H9 (cell line): ENCODE measurements at regions not wholly inside any gene's neighbourhood (a gene's known extent, or its start where the extent isn't known, plus 50 kb on each side); places are given as distances from the start of the nearest gene placed in this dataset.

ENCODE experiments used
- DNase-seq: peaks from one replicate; pipeline ENCODE4 v3.0.0-alpha.2; 2017
- H2AFZ ChIP-seq: one replicate; pipeline ENCODE4 v1.6.1; 2013; ENCODE audit warnings: mild to moderate bottlenecking, low read length, control low read depth, moderate library complexity
- H2AK5ac ChIP-seq: 2 replicates; pipeline ENCODE4 v1.6.1; 2013; ENCODE audit warnings: low read length, control low read depth, mixed read lengths; ENCODE audit not compliant: insufficient read length
- H2BK120ac ChIP-seq: one replicate; pipeline ENCODE4 v1.6.1; 2013; ENCODE audit warnings: low read depth, mild to moderate bottlenecking, low read length, control low read depth, inconsistent platforms; ENCODE audit not compliant: poor library complexity, severe bottlenecking
- H2BK12ac ChIP-seq: 2 replicates; pipeline ENCODE4 v1.6.1; 2013; ENCODE audit warnings: low read length, control low read depth, mixed read lengths, low read depth; ENCODE audit not compliant: insufficient read length
- H2BK15ac ChIP-seq: 2 replicates; pipeline ENCODE4 v1.6.1; 2013; ENCODE audit warnings: low read depth, low read length, control low read depth
- H2BK20ac ChIP-seq: one replicate; pipeline ENCODE4 v1.6.1; 2013; ENCODE audit warnings: low read depth, mild to moderate bottlenecking, low read length, control low read depth, inconsistent platforms; ENCODE audit not compliant: poor library complexity, severe bottlenecking
- H2BK5ac ChIP-seq: 2 replicates; pipeline ENCODE4 v1.6.1; 2013; ENCODE audit warnings: low read length, control low read depth, mixed read lengths; ENCODE audit not compliant: insufficient read length
- H3K14ac ChIP-seq: 2 replicates; pipeline ENCODE4 v1.6.1; 2013; ENCODE audit warnings: low read length, control low read depth; ENCODE audit not compliant: insufficient read depth
- H3K18ac ChIP-seq: 2 replicates; pipeline ENCODE4 v1.6.1; 2013; ENCODE audit warnings: low read depth, mild to moderate bottlenecking, mixed read lengths, low read length, control low read depth; ENCODE audit not compliant: insufficient read length
- H3K23ac ChIP-seq: 2 replicates; pipeline ENCODE4 v1.6.1; 2013; ENCODE audit warnings: low read length, control low read depth, mixed read lengths, low read depth; ENCODE audit not compliant: insufficient read length
- H3K23me2 ChIP-seq: 2 replicates; pipeline ENCODE4 v1.6.1; 2013; ENCODE audit warnings: low read depth, mild to moderate bottlenecking, mixed read lengths, low read length, control low read depth; ENCODE audit not compliant: insufficient read length, poor library complexity, severe bottlenecking
- H3K27ac ChIP-seq: 2 replicates; pipeline ENCODE4 v1.5.1; 2013; ENCODE audit warnings: low read length, control low read depth, mixed read lengths, low read depth; ENCODE audit not compliant: insufficient read length
- H3K27me3 ChIP-seq: 2 replicates; pipeline ENCODE4 v1.6.1; 2013; ENCODE audit warnings: low read length, control low read depth, inconsistent platforms; ENCODE audit not compliant: insufficient read depth
- H3K4ac ChIP-seq: 2 replicates; pipeline ENCODE4 v1.6.1; 2013; ENCODE audit warnings: low read depth, mild to moderate bottlenecking, control low read depth, inconsistent platforms, low read length, moderate library complexity
- H3K4me1 ChIP-seq: 2 replicates; pipeline ENCODE4 v1.6.1; 2013; ENCODE audit warnings: low read length, control low read depth, inconsistent platforms; ENCODE audit not compliant: insufficient read depth
- H3K4me2 ChIP-seq: 2 replicates; pipeline ENCODE4 v1.6.1; 2013; ENCODE audit warnings: low read length, control low read depth, mixed read lengths; ENCODE audit not compliant: insufficient read length, insufficient read depth
- H3K56ac ChIP-seq: 2 replicates; pipeline ENCODE4 v1.6.1; 2013; ENCODE audit warnings: low read depth, mild to moderate bottlenecking, mixed read lengths, low read length, control low read depth; ENCODE audit not compliant: insufficient read length
- H3K79me1 ChIP-seq: 2 replicates; pipeline ENCODE4 v1.6.1; 2013; ENCODE audit warnings: low read depth, mild to moderate bottlenecking, moderate library complexity, low read length, control low read depth, inconsistent platforms; ENCODE audit not compliant: insufficient read depth, poor library complexity, severe bottlenecking
- H3K79me2 ChIP-seq: 2 replicates; pipeline ENCODE4 v1.6.1; 2013; ENCODE audit warnings: low read length, control low read depth, inconsistent platforms; ENCODE audit not compliant: insufficient read depth
- H3K9ac ChIP-seq: 2 replicates; pipeline ENCODE4 v1.6.1; 2013; ENCODE audit warnings: low read length, control low read depth, mixed read lengths; ENCODE audit not compliant: insufficient read length; ENCODE audit errors: extremely low read depth
- H3K9me3 ChIP-seq: one replicate; pipeline ENCODE4 v1.6.1; 2013; ENCODE audit warnings: low read depth, low read length, inconsistent platforms; ENCODE audit not compliant: control insufficient read depth
- H3T11ph ChIP-seq: one replicate; pipeline ENCODE4 v1.6.1; 2013; ENCODE audit warnings: mild to moderate bottlenecking, low read length, control low read depth, inconsistent platforms
- H4K20me1 ChIP-seq: one replicate; pipeline ENCODE4 v1.6.1; 2013; ENCODE audit not compliant: control insufficient read depth, insufficient read length, insufficient read depth
- H4K5ac ChIP-seq: 2 replicates; pipeline ENCODE4 v1.6.1; 2013; ENCODE audit warnings: low read depth, mild to moderate bottlenecking, mixed read lengths, low read length, control low read depth; ENCODE audit not compliant: insufficient read length
- H4K8ac ChIP-seq: replicated peaks from 2 replicates; pipeline ENCODE4 v1.6.1; 2013; ENCODE audit warnings: low read length, control low read depth, mixed read lengths, low read depth; ENCODE audit not compliant: insufficient read length
- H4K91ac ChIP-seq: 2 replicates; pipeline ENCODE4 v1.6.1; 2013; ENCODE audit warnings: low read depth, mild to moderate bottlenecking, moderate library complexity, mixed read lengths, low read length, control low read depth; ENCODE audit not compliant: insufficient read length
- H3K27ac Mint-ChIP-seq, 3 experiments: 2 replicates in 2 of 3; 3 replicates in 1 of 3; pipeline ENCODE4 v1.8.0; 2020 to 2021; ENCODE audit warnings: mixed read lengths in 3 of 3, mild to moderate bottlenecking in 1 of 3, moderate library complexity in 1 of 3
- H3K27me3 Mint-ChIP-seq: 2 replicates; pipeline ENCODE4 v1.8.0; 2021; ENCODE audit warnings: low read depth, mild to moderate bottlenecking, moderate library complexity, mixed read lengths
- H3K36me3 Mint-ChIP-seq, 3 experiments: 2 replicates in 2 of 3; 3 replicates in 1 of 3; pipeline ENCODE4 v1.8.0; 2020 to 2021; ENCODE audit warnings: low read depth in 3 of 3, mixed read lengths in 3 of 3; ENCODE audit not compliant: insufficient read depth in 1 of 3
- H3K4me1 Mint-ChIP-seq, 2 experiments: 2 replicates each; pipeline ENCODE4 v1.8.0; 2020; ENCODE audit warnings: mixed read lengths in 2 of 2
- H3K4me3 Mint-ChIP-seq, 2 experiments: 2 replicates in 1 of 2; 3 replicates in 1 of 2; pipeline ENCODE4 v1.8.0; 2020 to 2021; ENCODE audit warnings: mild to moderate bottlenecking in 2 of 2, mixed read lengths in 2 of 2, moderate library complexity in 1 of 2
- H3K9me3 Mint-ChIP-seq, 2 experiments: 2 replicates in 1 of 2; 3 replicates in 1 of 2; pipeline ENCODE4 v1.8.0; 2020; ENCODE audit warnings: mild to moderate bottlenecking in 2 of 2, mixed read lengths in 2 of 2, moderate library complexity in 1 of 2
- CTCF ChIP-seq: fragments of 200-600 bp; sonication (generic); conservative IDR thresholded peaks from 3 replicates; pipeline ENCODE4 v1.8.0; 2021; ENCODE audit warnings: antibody characterized with exemption, mild to moderate bottlenecking
- WGBS: extraction: QIAGEN DNeasy Blood & Tissue Kit; methylation state at CpG from one replicate; pipeline ENCODE4 v1.1.7; 2013; ENCODE audit warnings: missing lambda C conversion rate, low lambda C conversion rate, mixed read lengths; ENCODE audit not compliant: insufficient read length; ENCODE audit errors: extremely low coverage; 5-methylcytosine and 5-hydroxymethylcytosine counted together

GRCh38 chr18:2471523-2471922, 99.8 kb downstream of the METTL4 start:
- no peaks in the 10 kb centered on the region for H3K9me3 Mint-ChIP-seq
- Histone ChIP-seq H2BK12ac (no peak overlapping the region), H3K79me2 (no peaks in the 10 kb centered on the region), H3K14ac (no peak overlapping the region), H3K23ac (no peak overlapping the region), H2BK20ac (no peak overlapping the region), H4K5ac (no peak overlapping the region), H4K91ac (no peak overlapping the region), H3K27me3 (no peaks in the 10 kb centered on the region), H3K27ac (no peak overlapping the region), H2BK15ac (no peak overlapping the region), H4K8ac (no peak overlapping the region), H3K4me2 (no peak overlapping the region), H3K4me1 (no peaks in the 10 kb centered on the region), H3K56ac (no peak overlapping the region), H3K4ac (no peak overlapping the region), H3K9me3 (no peaks in the 10 kb centered on the region), H3K18ac (no peak overlapping the region), H3K79me1 (no peaks in the 10 kb centered on the region), H4K20me1 (no peaks in the 10 kb centered on the region), H2AK5ac (no peak overlapping the region), H3K23me2 (no peaks in the 10 kb centered on the region), H3T11ph (no peak overlapping the region), H2BK5ac (no peak overlapping the region), H2BK120ac (no peak overlapping the region), H3K9ac (no peak overlapping the region), H2AFZ (no peak overlapping the region)
- TF ChIP-seq CTCF, result peak; percentile 55; the same call in 2 of the 3 replicates
- no peaks in the 10 kb centered on the region for H3K36me3 Mint-ChIP-seq
- DNase-seq, result no peak
- H3K4me1 Mint-ChIP-seq, result no peaks in the 10 kb centered on the region
- no CpG with 5 or more reads among the region's 2 CpGs for WGBS
- H3K27ac Mint-ChIP-seq, result no peak overlapping the region
- H3K4me3 Mint-ChIP-seq, result no peak overlapping the region
- H3K27me3 Mint-ChIP-seq, result no peaks in the 10 kb centered on the region
